Hepatocyte (in vitro differentiated cells): ENCODE measurements at regions not wholly inside any gene's neighbourhood (a gene's known extent, or its start where the extent isn't known, plus 50 kb on each side); places are given as distances from the start of the nearest gene placed in this dataset.

Experiments used
- EZH2phosphoT487 ChIP-seq: fragments of 200-600 bp; sonication (generic); IDR thresholded peaks from one replicate; pipeline ENCODE4 v1.6.1; 2018; ENCODE audit warnings: antibody characterized with exemption, mild to moderate bottlenecking, low read depth, moderate library complexity; ENCODE audit not compliant: unreplicated experiment, severe bottlenecking
- TF ChIP-seq, protein P1 (sequence below): fragments of 200-600 bp; sonication (generic); IDR thresholded peaks from 2 replicates; pipeline ENCODE4 v1.5.1; 2016; ENCODE audit warnings: antibody characterized with exemption, mild to moderate bottlenecking; ENCODE audit not compliant: poor library complexity

DNA sequence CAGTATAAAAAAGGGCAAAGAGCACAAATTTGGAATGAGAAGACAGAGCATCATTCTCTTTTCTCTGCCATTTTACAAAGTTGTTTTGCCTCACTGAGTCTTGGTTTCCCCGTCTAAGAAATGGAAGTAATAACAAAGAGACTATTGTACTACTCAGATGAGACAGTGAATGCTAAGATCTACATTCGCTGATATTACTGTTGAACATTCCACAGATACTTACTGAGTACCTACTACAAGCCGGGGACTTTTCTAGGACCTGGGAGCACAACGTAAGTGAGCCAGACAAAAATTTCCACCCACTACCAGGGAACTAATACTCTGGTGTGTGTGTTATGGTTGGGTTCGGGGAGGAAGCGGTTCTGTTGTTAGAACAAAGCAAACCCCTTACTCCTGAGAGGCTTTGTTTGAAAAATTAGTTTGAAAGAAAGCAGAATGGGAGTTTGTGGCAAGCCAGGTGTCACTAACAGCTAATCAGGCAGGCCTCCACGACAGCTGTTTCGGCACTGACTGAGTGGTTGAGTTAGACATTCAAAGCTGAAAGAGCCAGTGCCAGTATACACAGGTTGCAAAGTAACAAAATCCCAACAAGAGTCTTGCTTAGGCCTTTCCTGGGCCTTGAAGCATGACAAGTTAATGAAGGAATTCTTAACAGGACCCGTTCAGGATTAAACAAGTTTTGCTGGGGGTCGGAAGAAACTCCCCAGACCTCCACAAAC lies 458.3 kb downstream of the EDEM1 start:
- TF ChIP-seq, protein P1, sequence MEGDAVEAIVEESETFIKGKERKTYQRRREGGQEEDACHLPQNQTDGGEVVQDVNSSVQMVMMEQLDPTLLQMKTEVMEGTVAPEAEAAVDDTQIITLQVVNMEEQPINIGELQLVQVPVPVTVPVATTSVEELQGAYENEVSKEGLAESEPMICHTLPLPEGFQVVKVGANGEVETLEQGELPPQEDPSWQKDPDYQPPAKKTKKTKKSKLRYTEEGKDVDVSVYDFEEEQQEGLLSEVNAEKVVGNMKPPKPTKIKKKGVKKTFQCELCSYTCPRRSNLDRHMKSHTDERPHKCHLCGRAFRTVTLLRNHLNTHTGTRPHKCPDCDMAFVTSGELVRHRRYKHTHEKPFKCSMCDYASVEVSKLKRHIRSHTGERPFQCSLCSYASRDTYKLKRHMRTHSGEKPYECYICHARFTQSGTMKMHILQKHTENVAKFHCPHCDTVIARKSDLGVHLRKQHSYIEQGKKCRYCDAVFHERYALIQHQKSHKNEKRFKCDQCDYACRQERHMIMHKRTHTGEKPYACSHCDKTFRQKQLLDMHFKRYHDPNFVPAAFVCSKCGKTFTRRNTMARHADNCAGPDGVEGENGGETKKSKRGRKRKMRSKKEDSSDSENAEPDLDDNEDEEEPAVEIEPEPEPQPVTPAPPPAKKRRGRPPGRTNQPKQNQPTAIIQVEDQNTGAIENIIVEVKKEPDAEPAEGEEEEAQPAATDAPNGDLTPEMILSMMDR, result no peak
- TF ChIP-seq EZH2phosphoT487, result no peak
